C4-2B (cell line): ENCODE measurements at regions not wholly inside any gene's neighbourhood (a gene's known extent, or its start where the extent isn't known, plus 50 kb on each side); places are given as distances from the start of the nearest gene placed in this dataset.
"Not testable (repeated sequence)": the region's sequence is repeated elsewhere in the genome, so short reads cannot be mapped to it uniquely, and the experiment has no call there.

ENCODE experiments used
- H3K27ac ChIP-seq: fragments of 450-650 bp; 2 replicates; pipeline ENCODE4 v1.5.1; 2017
- CTCF ChIP-seq: fragments of 450-650 bp; conservative IDR thresholded peaks from 2 replicates; pipeline ENCODE4 v1.5.1; 2017; ENCODE audit warnings: mild to moderate bottlenecking
- ZFX ChIP-seq: fragments of 450-650 bp; IDR thresholded peaks from 2 replicates; pipeline ENCODE4 v1.6.1; 2017

GRCh38 chr10:118931436-118931835 is 98.1 kb upstream of the NANOS1 start:
- no peak overlapping the region for H3K27ac ChIP-seq
- no peak for TF ChIP-seq ZFX
- TF ChIP-seq CTCF: no peak

- H3K27ac ChIP-seq: not testable (repeated sequence)
Observed at GRCh38 chr10:118932154-118932553, 97.4 kb upstream of the NANOS1 start.

GRCh38 chr10:118937226-118937625 is 92.3 kb upstream of the NANOS1 start:
- H3K27ac ChIP-seq: no peak overlapping the region
- TF ChIP-seq CTCF (no peak), ZFX (no peak)

GRCh38 chr10:118939211-118940007 is 90.1 kb upstream of the NANOS1 start:
- TF ChIP-seq CTCF (no peak), ZFX (no peak)
- no peak overlapping the region for H3K27ac ChIP-seq

GRCh38 chr10:118940386-118940785 is 89.1 kb upstream of the NANOS1 start:
- no peak overlapping the region for H3K27ac ChIP-seq
- TF ChIP-seq ZFX (no peak), CTCF (no peak)

- TF ChIP-seq ZFX: no peak
- TF ChIP-seq CTCF: no peak
- H3K27ac ChIP-seq: no peak overlapping the region
Observed at GRCh38 chr10:118943253-118943652, 86.3 kb upstream of the NANOS1 start.

GRCh38 chr10:118944959-118945633 is 84.4 kb upstream of the NANOS1 start:
- TF ChIP-seq ZFX (no peak), CTCF (no peak)
- H3K27ac ChIP-seq: no peak overlapping the region

GRCh38 chr10:118948786-118949185 is 80.7 kb upstream of the NANOS1 start:
- no peak overlapping the region for H3K27ac ChIP-seq

More at GRCh38 chr10:118948786-118949185, 80.7 kb upstream of the NANOS1 start:
- TF ChIP-seq ZFX: no peak
- TF ChIP-seq CTCF: no peak
